Osteoblast (primary cell): ENCODE measurements at regions not wholly inside any gene's neighbourhood (a gene's known extent, or its start where the extent isn't known, plus 50 kb on each side); places are given as distances from the start of the nearest gene placed in this dataset. TPM values are rescaled to one million over a fixed set of nuclear protein-coding genes. Genes with fewer than 3 reads are reported as not detected.

ENCODE experiments used
- DNase-seq: peaks from one replicate; pipeline ENCODE4 v3.0.0; 2011; ENCODE audit warnings: low spot score, mixed read lengths; ENCODE audit not compliant: insufficient read length; ENCODE audit errors: missing footprints
- H2AFZ ChIP-seq: 2 replicates; pipeline ENCODE4 v1.6.0; 2011; ENCODE audit warnings: mild to moderate bottlenecking, low read length
- H3K27ac ChIP-seq: 2 replicates; pipeline ENCODE4 v1.5.1; 2011; ENCODE audit warnings: mild to moderate bottlenecking, low read depth, low read length, moderate library complexity
- H3K27me3 ChIP-seq: 2 replicates; pipeline ENCODE4 v1.6.0; 2012; ENCODE audit warnings: mild to moderate bottlenecking, control low read depth, inconsistent platforms, low read length, moderate library complexity; ENCODE audit not compliant: insufficient read depth
- H3K36me3 ChIP-seq: 2 replicates; pipeline ENCODE4 v1.5.1; 2011; ENCODE audit warnings: mild to moderate bottlenecking, low read length, control low read depth, moderate library complexity; ENCODE audit not compliant: insufficient read depth
- H3K4me1 ChIP-seq: 2 replicates; pipeline ENCODE4 v1.5.1; 2011; ENCODE audit warnings: mild to moderate bottlenecking, low read length, control low read depth, moderate library complexity; ENCODE audit not compliant: insufficient read depth
- H3K4me2 ChIP-seq: 2 replicates; pipeline ENCODE4 v1.6.0; 2011; ENCODE audit warnings: mild to moderate bottlenecking, low read length; ENCODE audit not compliant: insufficient read depth
- H3K4me3 ChIP-seq: fragments of 200-600 bp; sonication (generic); 3 replicates; pipeline ENCODE4 v1.5.1; 2012; ENCODE audit warnings: mild to moderate bottlenecking, low read length, inconsistent platforms; ENCODE audit not compliant: insufficient read depth
- H3K79me2 ChIP-seq: 2 replicates; pipeline ENCODE4 v1.6.0; 2012; ENCODE audit warnings: mild to moderate bottlenecking, low read length, control low read depth, inconsistent platforms; ENCODE audit not compliant: insufficient read depth
- H3K9me3 ChIP-seq: 2 replicates; pipeline ENCODE4 v1.5.1; 2011; ENCODE audit warnings: low read depth, low read length, control low read depth
- H4K20me1 ChIP-seq: 2 replicates; pipeline ENCODE4 v1.6.0; 2012; ENCODE audit warnings: mild to moderate bottlenecking, low read length, control low read depth; ENCODE audit not compliant: insufficient read depth
- small RNA-seq: library from RNA; depleted of rRNA; stranded (forward); fragments of <200 nt; gene quantifications from one replicate; pipeline ENCODE3, GENCODE V24; 2012
- TF ChIP-seq, protein P1 (sequence below): IDR thresholded peaks from 2 replicates; pipeline ENCODE4 v1.5.1; 2011; ENCODE audit warnings: mild to moderate bottlenecking, low read depth, low read length, moderate library complexity; ENCODE audit errors: extremely low read depth

DNA sequence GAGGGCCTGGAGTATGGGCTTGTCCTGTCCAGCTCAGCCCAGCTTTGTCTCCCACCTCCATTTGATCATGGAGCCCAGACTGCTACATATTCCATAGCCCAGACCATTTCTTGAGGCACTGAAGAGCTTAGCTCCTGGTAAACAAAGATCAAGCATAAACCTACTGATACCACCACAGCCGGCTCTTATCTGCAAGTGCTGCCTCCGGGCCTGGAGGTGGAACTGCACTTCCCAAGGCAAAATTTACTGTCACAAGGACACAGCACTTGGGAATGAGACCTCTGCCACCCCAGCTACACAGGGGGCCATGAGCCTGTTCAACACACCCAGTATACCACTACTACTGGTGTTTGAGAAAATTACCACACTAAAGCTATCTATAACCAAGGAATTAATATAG, 53.7 kb upstream of the PLSCR5 start:
- TF ChIP-seq, protein P1, sequence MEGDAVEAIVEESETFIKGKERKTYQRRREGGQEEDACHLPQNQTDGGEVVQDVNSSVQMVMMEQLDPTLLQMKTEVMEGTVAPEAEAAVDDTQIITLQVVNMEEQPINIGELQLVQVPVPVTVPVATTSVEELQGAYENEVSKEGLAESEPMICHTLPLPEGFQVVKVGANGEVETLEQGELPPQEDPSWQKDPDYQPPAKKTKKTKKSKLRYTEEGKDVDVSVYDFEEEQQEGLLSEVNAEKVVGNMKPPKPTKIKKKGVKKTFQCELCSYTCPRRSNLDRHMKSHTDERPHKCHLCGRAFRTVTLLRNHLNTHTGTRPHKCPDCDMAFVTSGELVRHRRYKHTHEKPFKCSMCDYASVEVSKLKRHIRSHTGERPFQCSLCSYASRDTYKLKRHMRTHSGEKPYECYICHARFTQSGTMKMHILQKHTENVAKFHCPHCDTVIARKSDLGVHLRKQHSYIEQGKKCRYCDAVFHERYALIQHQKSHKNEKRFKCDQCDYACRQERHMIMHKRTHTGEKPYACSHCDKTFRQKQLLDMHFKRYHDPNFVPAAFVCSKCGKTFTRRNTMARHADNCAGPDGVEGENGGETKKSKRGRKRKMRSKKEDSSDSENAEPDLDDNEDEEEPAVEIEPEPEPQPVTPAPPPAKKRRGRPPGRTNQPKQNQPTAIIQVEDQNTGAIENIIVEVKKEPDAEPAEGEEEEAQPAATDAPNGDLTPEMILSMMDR, result no peak
- DNase-seq, result no peak
- Histone ChIP-seq H3K4me1 (no peaks in the 10 kb centered on the region), H3K79me2 (no peaks in the 10 kb centered on the region), H3K9me3 (no peaks in the 10 kb centered on the region), H3K4me2 (no peak overlapping the region), H3K36me3 (no peaks in the 10 kb centered on the region), H3K27me3 (peaks cover 3% of the 10 kb centered on the region), H3K27ac (no peak overlapping the region), H2AFZ (no peak overlapping the region), H3K4me3 (no peak overlapping the region), H4K20me1 (no peaks in the 10 kb centered on the region)

DNA sequence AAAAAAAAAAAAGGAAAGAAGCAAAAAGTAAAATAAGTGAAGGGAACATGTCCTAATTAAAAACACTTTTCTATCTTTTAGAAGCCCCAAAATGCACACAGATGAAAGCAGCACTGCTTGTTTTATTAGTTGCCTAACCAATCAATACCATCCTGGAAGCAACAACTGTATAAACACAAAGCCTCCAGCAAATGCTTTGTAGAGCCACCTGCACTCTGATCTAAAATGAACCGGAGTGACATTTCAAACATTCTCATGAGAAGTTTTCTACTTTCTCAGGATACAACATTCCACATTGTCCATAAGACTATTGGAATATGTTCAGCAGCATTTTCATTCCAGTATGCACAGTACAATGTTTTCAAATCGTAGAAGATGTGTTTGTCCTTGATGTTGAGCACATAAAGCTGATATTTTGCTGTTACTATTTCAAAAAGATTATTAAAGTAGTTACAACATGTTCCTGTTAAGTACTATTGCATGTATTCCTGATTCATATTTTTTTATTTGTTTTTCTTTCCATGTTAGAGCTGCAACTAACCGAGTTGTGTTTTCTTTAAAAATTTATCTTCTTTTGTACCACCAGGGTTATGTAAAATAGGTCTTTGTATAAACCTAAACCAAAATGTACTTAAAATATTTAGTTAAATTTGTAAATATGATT, 50.3 kb upstream of the PLSCR5 start:
- H3K4me1 ChIP-seq, result no peaks in the 10 kb centered on the region
- H3K4me2 ChIP-seq, result no peak overlapping the region
- H3K27me3 ChIP-seq, result no peaks in the 10 kb centered on the region
- no peaks in the 10 kb centered on the region for H4K20me1 ChIP-seq
- H3K36me3 ChIP-seq, result no peaks in the 10 kb centered on the region
- H3K9me3 ChIP-seq, result no peaks in the 10 kb centered on the region
- H3K79me2 ChIP-seq, result no peaks in the 10 kb centered on the region
- TF ChIP-seq, protein P1, result no peak
- H3K27ac ChIP-seq, result no peak overlapping the region
- H3K4me3 ChIP-seq, result no peak overlapping the region
- peak overlapping the region; percentile 7 for H2AFZ ChIP-seq
- DNase-seq, result no peak

Small RNA genes in the stretch of these regions (small RNA-seq; reads per million reads assigned to genes)
- not detected for gene RNU6-505P
